OCI-LY1 (cell line): ENCODE measurements at regions not wholly inside any gene's neighbourhood (a gene's known extent, or its start where the extent isn't known, plus 50 kb on each side); places are given as distances from the start of the nearest gene placed in this dataset.

Source experiments
- H2AFZ ChIP-seq: fragments of 200-600 bp; sonication (generic), shearing (Covaris generic); 2 replicates; pipeline ENCODE4 v1.6.0; 2014; ENCODE audit warnings: antibody characterized with exemption, mild to moderate bottlenecking, low read length
- H3F3A ChIP-seq: fragments of 200-600 bp; sonication (generic), shearing (Covaris generic); 2 replicates; pipeline ENCODE4 v1.6.0; 2014; ENCODE audit warnings: mild to moderate bottlenecking, antibody characterized with exemption, low read length, moderate library complexity; ENCODE audit not compliant: insufficient read depth
- H3K27ac ChIP-seq: fragments of 200-600 bp; sonication (generic); 2 replicates; pipeline ENCODE4 v1.5.1; 2014; ENCODE audit warnings: low read length, mixed run types, mild to moderate bottlenecking, low read depth; ENCODE audit not compliant: poor library complexity, severe bottlenecking
- H3K27me3 ChIP-seq: fragments of 200-600 bp; sonication (generic); 2 replicates; pipeline ENCODE4 v1.6.0; 2014; ENCODE audit warnings: antibody characterized with exemption, mild to moderate bottlenecking, low read length, moderate library complexity; ENCODE audit not compliant: insufficient read depth
- H3K36me3 ChIP-seq: fragments of 200-600 bp; sonication (generic); 2 replicates; pipeline ENCODE4 v1.6.1; 2014; ENCODE audit warnings: mild to moderate bottlenecking, antibody characterized with exemption, low read length, moderate library complexity, mixed read lengths; ENCODE audit not compliant: insufficient read depth
- H3K4me1 ChIP-seq: fragments of 200-600 bp; sonication (generic); 2 replicates; pipeline ENCODE4 v1.5.1; 2014; ENCODE audit warnings: mild to moderate bottlenecking, low read length, moderate library complexity; ENCODE audit not compliant: insufficient read depth, severe bottlenecking
- H3K4me2 ChIP-seq: fragments of 200-600 bp; sonication (generic), shearing (Covaris generic); 2 replicates; pipeline ENCODE4 v1.6.1; 2014; ENCODE audit warnings: low read length
- H3K4me3 ChIP-seq: fragments of 200-600 bp; sonication (generic); 2 replicates; pipeline ENCODE4 v1.5.1; 2014; ENCODE audit warnings: low read length, low read depth, mild to moderate bottlenecking, mixed read lengths; ENCODE audit not compliant: poor library complexity, severe bottlenecking
- H3K79me2 ChIP-seq: fragments of 200-600 bp; shearing (Covaris generic); 2 replicates; pipeline ENCODE4 v1.6.1; 2016; ENCODE audit warnings: mixed run types, low read length, mixed read lengths; ENCODE audit not compliant: insufficient read depth
- H3K9ac ChIP-seq: fragments of 200-600 bp; sonication (generic), shearing (Covaris generic); 2 replicates; pipeline ENCODE4 v1.6.1; 2014; ENCODE audit warnings: mild to moderate bottlenecking, low read length, mixed read lengths
- H3K9me2 ChIP-seq: fragments of 200-600 bp; sonication (generic), shearing (Covaris generic); 2 replicates; pipeline ENCODE4 v1.6.1; 2014; ENCODE audit warnings: low read depth, mild to moderate bottlenecking, low read length, mixed read lengths
- H3K9me3 ChIP-seq: fragments of 200-600 bp; shearing (Covaris generic); 2 replicates; pipeline ENCODE4 v1.6.1; 2014; ENCODE audit warnings: low read length, mixed read lengths
- H4K20me1 ChIP-seq: fragments of 200-600 bp; sonication (generic), shearing (Covaris generic); 2 replicates; pipeline ENCODE4 v1.6.0; 2016; ENCODE audit warnings: mild to moderate bottlenecking, low read length; ENCODE audit not compliant: insufficient read depth
- EZH2 ChIP-seq: fragments of 200-600 bp; sonication (generic), shearing (Covaris generic); IDR thresholded peaks from 2 replicates; pipeline ENCODE4 v1.8.0; 2017; ENCODE audit warnings: borderline replicate concordance, mixed run types, mild to moderate bottlenecking, antibody characterized with exemption, low read length, moderate library complexity, mixed read lengths
- TF ChIP-seq, protein P1 (sequence below): fragments of 200-600 bp; sonication (generic), shearing (Covaris generic); IDR thresholded peaks from 2 replicates; pipeline ENCODE4 v1.5.1; 2017; ENCODE audit warnings: mild to moderate bottlenecking, antibody characterized with exemption, low read length, moderate library complexity, mixed read lengths

DNA sequence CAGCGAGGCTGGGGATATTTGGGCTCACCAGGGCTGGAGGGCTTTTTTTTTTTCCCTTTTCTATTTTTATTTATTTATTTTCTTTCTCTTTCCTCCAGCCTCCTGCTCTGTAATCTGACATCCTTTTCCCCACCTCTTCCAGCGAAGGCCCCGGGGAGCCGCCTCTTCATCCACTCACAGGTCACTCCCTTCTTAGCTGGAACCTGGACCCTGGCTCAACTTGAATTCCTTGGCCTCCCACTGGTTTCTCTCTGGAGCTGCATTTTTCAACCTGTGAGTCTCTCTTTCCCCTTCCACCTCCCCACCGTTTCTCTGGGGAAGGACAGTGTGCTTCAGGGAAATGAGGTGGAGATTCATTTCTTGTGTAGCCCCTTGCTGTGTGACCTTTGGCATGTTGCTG is 82.0 kb downstream of the MRM1 start:
- no peaks in the 10 kb centered on the region for H3K79me2 ChIP-seq
- no peaks in the 10 kb centered on the region for H3K4me1 ChIP-seq
- H4K20me1 ChIP-seq: no peaks in the 10 kb centered on the region
- H3K27me3 ChIP-seq: peaks cover 5% of the 10 kb centered on the region; the same call in 1 of the 2 replicates
- H3K9me3 ChIP-seq: no peaks in the 10 kb centered on the region
- no peaks in the 10 kb centered on the region for H3K36me3 ChIP-seq
- H3K27ac ChIP-seq: no peak overlapping the region
- H3K9me2 ChIP-seq: no peaks in the 10 kb centered on the region
- H3K9ac ChIP-seq: no peak overlapping the region
- no peak overlapping the region for H3K4me2 ChIP-seq
- TF ChIP-seq, protein P1, sequence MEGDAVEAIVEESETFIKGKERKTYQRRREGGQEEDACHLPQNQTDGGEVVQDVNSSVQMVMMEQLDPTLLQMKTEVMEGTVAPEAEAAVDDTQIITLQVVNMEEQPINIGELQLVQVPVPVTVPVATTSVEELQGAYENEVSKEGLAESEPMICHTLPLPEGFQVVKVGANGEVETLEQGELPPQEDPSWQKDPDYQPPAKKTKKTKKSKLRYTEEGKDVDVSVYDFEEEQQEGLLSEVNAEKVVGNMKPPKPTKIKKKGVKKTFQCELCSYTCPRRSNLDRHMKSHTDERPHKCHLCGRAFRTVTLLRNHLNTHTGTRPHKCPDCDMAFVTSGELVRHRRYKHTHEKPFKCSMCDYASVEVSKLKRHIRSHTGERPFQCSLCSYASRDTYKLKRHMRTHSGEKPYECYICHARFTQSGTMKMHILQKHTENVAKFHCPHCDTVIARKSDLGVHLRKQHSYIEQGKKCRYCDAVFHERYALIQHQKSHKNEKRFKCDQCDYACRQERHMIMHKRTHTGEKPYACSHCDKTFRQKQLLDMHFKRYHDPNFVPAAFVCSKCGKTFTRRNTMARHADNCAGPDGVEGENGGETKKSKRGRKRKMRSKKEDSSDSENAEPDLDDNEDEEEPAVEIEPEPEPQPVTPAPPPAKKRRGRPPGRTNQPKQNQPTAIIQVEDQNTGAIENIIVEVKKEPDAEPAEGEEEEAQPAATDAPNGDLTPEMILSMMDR: no peak
- TF ChIP-seq EZH2: no peak
- no peak overlapping the region for H3K4me3 ChIP-seq
- H3F3A ChIP-seq: no peaks in the 10 kb centered on the region
- no peak overlapping the region for H2AFZ ChIP-seq

DNA sequence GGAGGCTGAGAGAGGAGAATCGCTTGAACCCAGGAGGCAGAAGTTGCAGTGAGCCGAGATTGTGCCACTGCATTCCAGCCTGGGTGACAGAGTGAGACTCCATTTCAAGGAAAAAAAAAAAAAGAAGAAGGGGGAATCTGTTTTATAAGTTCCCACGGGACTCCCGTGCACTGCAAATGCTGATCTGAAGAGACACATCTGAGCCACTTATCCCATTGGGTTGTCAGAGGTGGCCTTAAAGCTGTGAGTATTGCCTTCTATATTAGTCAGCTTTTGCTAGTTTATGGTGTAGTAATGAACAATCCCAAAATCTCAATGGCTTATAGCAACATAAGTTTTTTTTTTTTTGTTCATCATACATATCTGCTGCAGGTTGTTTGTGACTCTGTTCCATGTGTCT is 82.8 kb downstream of the MRM1 start:
- Histone ChIP-seq H4K20me1 (no peaks in the 10 kb centered on the region), H3F3A (no peaks in the 10 kb centered on the region), H3K4me2 (no peak overlapping the region), H3K36me3 (no peaks in the 10 kb centered on the region), H3K4me3 (no peak overlapping the region), H3K9me2 (no peaks in the 10 kb centered on the region), H3K4me1 (no peaks in the 10 kb centered on the region), H3K27me3 (peaks cover 5% of the 10 kb centered on the region; the same call in 1 of the 2 replicates), H3K9ac (no peak overlapping the region), H2AFZ (no peak overlapping the region), H3K27ac (no peak overlapping the region), H3K79me2 (no peaks in the 10 kb centered on the region), H3K9me3 (no peaks in the 10 kb centered on the region)
- TF ChIP-seq, protein P1: no peak
- TF ChIP-seq EZH2: no peak

DNA sequence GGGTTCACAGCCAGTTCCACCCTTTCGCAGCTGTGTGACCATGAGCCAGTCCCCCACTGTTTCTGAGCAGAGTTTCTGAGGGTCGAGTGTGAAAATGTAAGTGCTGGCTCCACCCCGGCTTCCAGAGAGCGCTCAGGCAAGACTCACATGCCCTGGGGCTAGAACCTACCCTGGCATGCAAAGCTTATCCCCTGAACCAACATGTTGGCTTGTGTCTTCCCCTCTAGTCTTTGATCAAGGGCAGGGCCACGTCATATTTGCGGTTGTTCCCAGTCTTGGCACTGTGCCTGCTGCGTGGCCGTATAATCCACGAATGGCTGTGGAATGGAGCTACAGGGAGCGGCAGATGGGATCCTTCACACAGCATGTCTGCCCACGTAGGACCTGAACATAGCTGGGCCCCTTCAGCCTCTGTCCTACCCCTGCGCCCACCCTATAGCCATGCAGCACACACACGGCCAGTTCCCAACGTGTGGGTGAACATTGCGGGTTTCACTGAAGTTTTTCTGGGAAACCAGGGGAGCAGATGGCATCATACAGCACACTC is 84.8 kb downstream of the MRM1 start:
- no peaks in the 10 kb centered on the region; the same call in 1 of the 2 replicates for H3K27me3 ChIP-seq
- H3K79me2 ChIP-seq: no peaks in the 10 kb centered on the region
- H3K9ac ChIP-seq: no peak overlapping the region
- H2AFZ ChIP-seq: no peak overlapping the region
- no peak overlapping the region for H3K4me3 ChIP-seq
- no peaks in the 10 kb centered on the region for H3K9me2 ChIP-seq
- no peak overlapping the region for H3K27ac ChIP-seq
- H3K9me3 ChIP-seq: no peaks in the 10 kb centered on the region
- no peaks in the 10 kb centered on the region for H3F3A ChIP-seq
- H3K4me1 ChIP-seq: no peaks in the 10 kb centered on the region
- no peak overlapping the region for H3K4me2 ChIP-seq
- TF ChIP-seq EZH2: no peak
- TF ChIP-seq, protein P1: no peak
- H3K36me3 ChIP-seq: no peaks in the 10 kb centered on the region
- H4K20me1 ChIP-seq: no peaks in the 10 kb centered on the region
